ENCODE measurements at regions not wholly inside any gene's neighbourhood (a gene's known extent, or its start where the extent isn't known, plus 50 kb on each side); places are given as distances from the start of the nearest gene placed in this dataset.
A peak's percentile ranks its signal among the peaks of the same experiment; 100 is the strongest.

- TF ChIP-seq CTCF (IDR thresholded peaks at IDR 0.05; ENCODE audit: low read depth, low read length) (no peak), MAX (IDR thresholded peaks at IDR 0.05; ENCODE audit: low read depth, low read length) (no peak), MYC (IDR thresholded peaks at IDR 0.05; ENCODE audit: low read depth, low read length) (no peak), POLR2A (IDR thresholded peaks at IDR 0.05; ENCODE audit: extremely low read depth, insufficient read length) (no peak)
- no peak overlapping the region for H3K4me3 ChIP-seq (ENCODE audit: low read depth, low read length)
- DNase-seq (ENCODE audit: low read depth), result no peak
Measured at GRCh38 chr16:26550111-26550610, 516.6 kb upstream of the C16orf82 start.

DNA sequence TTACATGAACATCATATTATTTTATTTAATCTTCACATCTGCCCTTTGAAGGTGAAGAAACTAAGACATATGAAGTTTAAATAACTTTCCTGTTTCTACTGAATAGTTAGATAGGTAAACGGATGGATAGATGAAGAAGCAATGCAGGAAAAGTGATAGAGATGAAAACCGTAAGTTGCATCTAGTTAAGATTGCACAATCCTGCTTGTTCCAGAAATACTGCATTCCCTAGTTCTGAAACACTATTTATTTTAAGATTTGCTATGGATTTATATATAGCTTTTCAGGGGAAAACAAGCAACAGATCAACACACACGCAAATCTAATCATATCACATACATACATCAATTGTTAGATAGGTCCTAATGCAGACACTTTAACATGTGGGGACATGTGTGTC lies 512.7 kb upstream of the C16orf82 start:
- DNase-seq (ENCODE audit: low read depth), result no peak
- no peak overlapping the region for H3K4me3 ChIP-seq (ENCODE audit: low read depth, low read length)
- TF ChIP-seq MAX (IDR thresholded peaks at IDR 0.05; ENCODE audit: low read depth, low read length), result no peak
- no peak for TF ChIP-seq CTCF (IDR thresholded peaks at IDR 0.05; ENCODE audit: low read depth, low read length)
- TF ChIP-seq POLR2A (IDR thresholded peaks at IDR 0.05; ENCODE audit: extremely low read depth, insufficient read length), result no peak
- TF ChIP-seq MYC (IDR thresholded peaks at IDR 0.05; ENCODE audit: low read depth, low read length), result no peak

DNA sequence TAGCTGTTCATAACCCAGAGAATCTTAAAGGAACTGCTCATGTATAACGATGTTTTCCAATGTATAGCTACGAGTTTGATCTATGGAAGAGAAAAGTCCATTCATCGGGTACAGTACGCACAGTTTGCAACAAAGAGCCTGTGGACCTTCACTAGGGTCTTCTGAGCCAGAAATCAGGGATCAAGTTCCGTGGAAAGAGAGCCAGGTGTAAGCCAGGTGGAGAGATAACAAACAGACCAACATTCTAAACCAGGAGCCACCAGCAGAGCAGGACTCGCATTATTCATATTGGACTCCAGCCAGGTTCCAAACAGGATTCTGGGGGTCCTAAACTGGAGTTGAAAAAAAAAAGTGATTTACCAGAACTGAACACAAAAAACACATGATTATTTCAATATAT lies 505.4 kb upstream of the C16orf82 start:
- DNase-seq (ENCODE audit: low read depth), result no peak
- H3K4me3 ChIP-seq (ENCODE audit: low read depth, low read length), result no peak overlapping the region
- no peak for TF ChIP-seq POLR2A (IDR thresholded peaks at IDR 0.05; ENCODE audit: extremely low read depth, insufficient read length)

DNA sequence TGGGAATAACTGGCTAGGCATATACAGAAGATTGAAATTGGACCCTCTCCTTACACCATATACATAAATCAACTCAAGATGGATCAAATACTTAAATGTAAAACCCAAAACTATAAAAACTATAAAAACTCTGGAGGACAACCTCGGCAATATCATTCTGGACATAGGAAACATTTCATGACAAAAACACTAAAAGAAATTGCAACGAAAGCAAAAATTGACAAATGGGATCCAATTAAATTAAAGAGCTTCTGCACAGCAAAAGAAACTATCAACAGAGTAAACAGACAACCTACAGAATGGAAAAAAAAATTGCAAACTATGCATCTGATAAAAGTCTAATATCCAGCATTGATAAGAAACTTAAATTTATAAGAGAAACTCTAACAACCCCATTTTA lies 503.7 kb upstream of the C16orf82 start:
- DNase-seq (ENCODE audit: low read depth), result no peak
- TF ChIP-seq MAX (IDR thresholded peaks at IDR 0.05; ENCODE audit: low read depth, low read length) (no peak), MYC (IDR thresholded peaks at IDR 0.05; ENCODE audit: low read depth, low read length) (no peak), POLR2A (IDR thresholded peaks at IDR 0.05; ENCODE audit: extremely low read depth, insufficient read length) (no peak), CTCF (IDR thresholded peaks at IDR 0.05; ENCODE audit: low read depth, low read length) (no peak)
- no peak overlapping the region for H3K4me3 ChIP-seq (ENCODE audit: low read depth, low read length)

DNA sequence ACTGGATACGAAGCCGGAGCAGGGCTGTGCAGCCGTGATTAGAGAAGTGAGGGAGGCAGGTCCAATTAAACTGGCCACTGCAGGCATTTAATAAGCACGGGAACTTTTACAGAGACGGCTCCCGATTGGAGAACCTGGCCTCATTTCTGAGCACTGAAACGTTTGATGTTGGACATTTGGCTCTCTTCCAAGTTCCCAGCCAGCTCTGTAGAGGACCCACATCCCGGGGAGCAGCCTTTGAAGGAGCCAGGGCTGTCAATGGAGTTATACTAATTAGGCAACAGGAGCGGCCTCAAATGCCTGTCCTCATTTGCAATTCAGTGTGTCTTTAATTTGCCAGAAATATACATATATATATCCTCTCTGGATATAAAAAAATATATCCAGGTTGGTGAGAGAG lies 499.4 kb upstream of the C16orf82 start:
- no peak overlapping the region for H3K4me3 ChIP-seq (ENCODE audit: low read depth, low read length)
- TF ChIP-seq POLR2A (IDR thresholded peaks at IDR 0.05; ENCODE audit: extremely low read depth, insufficient read length), result no peak
- TF ChIP-seq MAX (IDR thresholded peaks at IDR 0.05; ENCODE audit: low read depth, low read length), result no peak
- no peak for TF ChIP-seq CTCF (IDR thresholded peaks at IDR 0.05; ENCODE audit: low read depth, low read length)
- no peak for TF ChIP-seq MYC (IDR thresholded peaks at IDR 0.05; ENCODE audit: low read depth, low read length)
- DNase-seq (ENCODE audit: low read depth), result no peak

DNA sequence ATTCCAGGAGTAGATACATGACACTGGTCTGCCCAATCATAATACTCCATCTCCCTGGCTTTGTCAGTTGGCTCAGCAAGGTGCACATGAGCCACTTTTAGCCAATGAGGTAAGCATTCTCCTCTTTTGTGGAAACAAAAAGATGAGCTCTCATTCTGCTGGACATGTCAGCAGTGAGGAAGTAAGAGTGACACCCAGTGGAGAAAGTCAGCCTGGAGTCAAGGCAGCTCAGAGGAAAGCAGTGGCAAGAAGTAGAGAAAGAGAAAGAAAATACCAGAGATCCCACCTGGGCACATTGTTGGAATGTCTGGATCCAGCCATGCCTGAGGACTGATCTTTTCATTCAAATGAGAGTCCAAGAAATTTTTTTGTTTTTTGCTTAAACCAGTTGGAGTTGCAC lies 496.9 kb upstream of the C16orf82 start:
- peak; percentile 27 for DNase-seq (ENCODE audit: low read depth)
- no peak overlapping the region for H3K4me3 ChIP-seq (ENCODE audit: low read depth, low read length)
- TF ChIP-seq POLR2A (IDR thresholded peaks at IDR 0.05; ENCODE audit: extremely low read depth, insufficient read length) (no peak), CTCF (IDR thresholded peaks at IDR 0.05; ENCODE audit: low read depth, low read length) (peak; percentile 61)
